Activated CD8-positive, alpha-beta T cell treated with anti-CD3 and anti-CD28 coated beads for 36 hours (primary cell): ENCODE measurements at regions not wholly inside any gene's neighbourhood (a gene's known extent, or its start where the extent isn't known, plus 50 kb on each side); places are given as distances from the start of the nearest gene placed in this dataset.

ENCODE experiments used
- ATAC-seq: fragments of 200-7000 bp; cut with Tn5 transposase; one replicate; pipeline ENCODE4 v1.10.0; 2021; ENCODE audit warnings: mild to moderate bottlenecking, moderate library complexity
- CTCF ChIA-PET: fragments of 350-600 bp; sonication (Branson Sonifier 250); formaldehyde crosslinking; loops from one replicate; lab custom pipeline; 2021; ENCODE audit warnings: antibody characterized with exemption; lab: Charles Lee
- POLR2A ChIA-PET: fragments of 350-600 bp; sonication (Branson Sonifier 250); formaldehyde crosslinking; loops from one replicate; lab custom pipeline; 2021; ENCODE audit warnings: antibody characterized with exemption; lab: Charles Lee
- DNase-seq: peaks from one replicate; pipeline ENCODE4 v3.0.0-alpha.2; 2020
- H3K27ac Mint-ChIP-seq: one replicate; pipeline ENCODE4 v1.8.0; 2021; ENCODE audit warnings: mild to moderate bottlenecking, mixed read lengths
- H3K27me3 Mint-ChIP-seq: one replicate; pipeline ENCODE4 v1.8.0; 2021; ENCODE audit warnings: mixed read lengths
- H3K36me3 Mint-ChIP-seq: one replicate; pipeline ENCODE4 v1.8.0; 2021; ENCODE audit warnings: low read depth, mixed read lengths
- H3K4me1 Mint-ChIP-seq: one replicate; pipeline ENCODE4 v1.8.0; 2021; ENCODE audit warnings: low read depth, mixed read lengths
- H3K4me3 Mint-ChIP-seq: one replicate; pipeline ENCODE4 v1.8.0; 2021; ENCODE audit warnings: mild to moderate bottlenecking, moderate library complexity, mixed read lengths
- H3K9me3 Mint-ChIP-seq: one replicate; pipeline ENCODE4 v1.8.0; 2021; ENCODE audit warnings: mixed read lengths
- CTCF ChIP-seq: fragments of 200-600 bp; IDR thresholded peaks from one replicate; pipeline ENCODE4 v1.8.0; 2022; ENCODE audit warnings: antibody characterized with exemption, mild to moderate bottlenecking
- intact Hi-C: fragments of 100-400 bp; cut with micrococcal nuclease; formaldehyde crosslinking; loops from one replicate; pipeline ENCODE4 v1.10.0; 2022

DNA sequence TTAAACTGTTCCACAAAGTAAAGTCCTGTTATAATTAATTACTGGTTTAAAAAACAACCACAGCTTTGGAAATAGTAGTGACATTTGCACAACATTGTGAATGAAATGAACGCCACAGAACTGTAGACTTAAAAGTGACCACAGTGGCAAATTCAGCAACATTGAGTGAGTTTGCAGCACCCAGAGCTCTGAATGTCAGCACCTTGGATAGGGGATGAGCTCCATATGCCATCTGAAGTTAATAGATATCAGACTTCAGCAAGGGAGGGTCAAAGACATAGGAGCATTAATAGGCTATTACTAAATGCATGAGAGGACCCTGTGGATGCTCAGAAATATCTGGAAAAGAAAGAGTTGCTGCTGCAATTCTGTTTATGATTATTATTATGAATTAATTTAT, 55.3 kb upstream of the KCNIP4 start:
- no peak overlapping the region for H3K4me3 Mint-ChIP-seq
- no peak for DNase-seq
- TF ChIP-seq CTCF = no peak
- ATAC-seq = no peak
- H3K27ac Mint-ChIP-seq = no peak overlapping the region
- H3K4me1 Mint-ChIP-seq = no peaks in the 10 kb centered on the region
- H3K27me3 Mint-ChIP-seq = no peaks in the 10 kb centered on the region
- intact Hi-C loops = no loop called here
- ChIA-PET CTCF (no interaction called here), POLR2A (no interaction called here)
- no peaks in the 10 kb centered on the region for H3K36me3 Mint-ChIP-seq
- peaks cover 5% of the 10 kb centered on the region for H3K9me3 Mint-ChIP-seq
